CD4-positive, alpha-beta T cell (primary cell): ENCODE measurements at regions not wholly inside any gene's neighbourhood (a gene's known extent, or its start where the extent isn't known, plus 50 kb on each side); places are given as distances from the start of the nearest gene placed in this dataset.
A peak's percentile ranks its signal among the peaks of the same experiment; 100 is the strongest.

Experiments
- ATAC-seq: fragments of 200-7000 bp; cut with Tn5 transposase; one replicate; pipeline ENCODE4 v1.10.0; 2022; ENCODE audit warnings: mild to moderate bottlenecking; ENCODE audit not compliant: poor library complexity
- CTCF ChIA-PET: fragments of 350-600 bp; sonication (Branson Sonifier 250); formaldehyde crosslinking; loops from one replicate; lab custom pipeline; 2021; ENCODE audit warnings: antibody characterized with exemption, inconsistent platforms; lab: Charles Lee
- POLR2A ChIA-PET: fragments of 350-600 bp; sonication (Branson Sonifier 250); formaldehyde crosslinking; loops from one replicate; lab custom pipeline; 2021; ENCODE audit warnings: antibody characterized with exemption, inconsistent platforms; lab: Charles Lee
- DNase-seq, 14 experiments: peaks; one replicate each; pipeline ENCODE4 v3.0.0-alpha.2; 2013 to 2020; ENCODE audit warnings: mixed read lengths in 2 of 14
- H3K27ac ChIP-seq, 2 donors: one replicate each; pipeline versions ENCODE4 v1.5.1 to v1.7.0; 2013; ENCODE audit warnings: low read length in 2 of 2, low read depth in 1 of 2, mild to moderate bottlenecking in 1 of 2
- H3K27me3 ChIP-seq, 2 experiments: 1 replicate in 1 of 2; 2 replicates in 1 of 2; pipeline versions ENCODE4 v1.6.1 to v1.7.0; 2013; ENCODE audit warnings: low read length in 2 of 2, control low read depth in 1 of 2, mild to moderate bottlenecking in 1 of 2, moderate library complexity in 1 of 2; ENCODE audit not compliant: insufficient read depth in 2 of 2, control insufficient read depth in 1 of 2
- H3K36me3 ChIP-seq: one replicate; pipeline ENCODE4 v1.6.1; 2013; ENCODE audit warnings: low read length, control low read depth; ENCODE audit not compliant: insufficient read depth
- H3K4me1 ChIP-seq: one replicate; pipeline ENCODE4 v1.6.1; 2013; ENCODE audit warnings: low read length, control low read depth; ENCODE audit not compliant: insufficient read depth
- H3K4me3 ChIP-seq: one replicate; pipeline ENCODE4 v1.5.1; 2013; ENCODE audit warnings: mild to moderate bottlenecking, low read length, moderate library complexity
- H3K9me3 ChIP-seq, 2 experiments: 1 replicate in 1 of 2; 2 replicates in 1 of 2; pipeline versions ENCODE4 v1.6.1 to v1.7.0; 2013; ENCODE audit warnings: low read length in 2 of 2, mild to moderate bottlenecking in 2 of 2, control low read depth in 1 of 2, moderate library complexity in 1 of 2; ENCODE audit not compliant: control insufficient read depth in 1 of 2, insufficient read depth in 1 of 2
- H3K27ac Mint-ChIP-seq: one replicate; pipeline ENCODE4 v1.8.0; 2020; ENCODE audit warnings: mixed read lengths
- H3K27me3 Mint-ChIP-seq: one replicate; pipeline ENCODE4 v1.8.0; 2021; ENCODE audit warnings: mixed read lengths
- H3K36me3 Mint-ChIP-seq: one replicate; pipeline ENCODE4 v1.8.0; 2021; ENCODE audit warnings: low read depth, mixed read lengths
- H3K4me1 Mint-ChIP-seq: one replicate; pipeline ENCODE4 v1.8.0; 2021; ENCODE audit warnings: low read depth, mixed read lengths
- H3K4me3 Mint-ChIP-seq: one replicate; pipeline ENCODE4 v1.8.0; 2020; ENCODE audit warnings: mild to moderate bottlenecking, mixed read lengths
- H3K9me3 Mint-ChIP-seq: one replicate; pipeline ENCODE4 v1.8.0; 2020; ENCODE audit warnings: mixed read lengths
- intact Hi-C, 2 experiments: fragments of 100-400 bp; cut with DNase I in 1 of 2; cut with micrococcal nuclease in 1 of 2; formaldehyde crosslinking; loops; one replicate each; pipeline versions ENCODE4 v1.15.1 to v1.9.0; 2023 to 2025; cut with DNase I, micrococcal nuclease
- TF ChIP-seq, protein P1 (sequence below): fragments of 200-600 bp; IDR thresholded peaks from one replicate; pipeline ENCODE4 v1.8.0; 2022; ENCODE audit warnings: antibody characterized with exemption, mild to moderate bottlenecking

DNA sequence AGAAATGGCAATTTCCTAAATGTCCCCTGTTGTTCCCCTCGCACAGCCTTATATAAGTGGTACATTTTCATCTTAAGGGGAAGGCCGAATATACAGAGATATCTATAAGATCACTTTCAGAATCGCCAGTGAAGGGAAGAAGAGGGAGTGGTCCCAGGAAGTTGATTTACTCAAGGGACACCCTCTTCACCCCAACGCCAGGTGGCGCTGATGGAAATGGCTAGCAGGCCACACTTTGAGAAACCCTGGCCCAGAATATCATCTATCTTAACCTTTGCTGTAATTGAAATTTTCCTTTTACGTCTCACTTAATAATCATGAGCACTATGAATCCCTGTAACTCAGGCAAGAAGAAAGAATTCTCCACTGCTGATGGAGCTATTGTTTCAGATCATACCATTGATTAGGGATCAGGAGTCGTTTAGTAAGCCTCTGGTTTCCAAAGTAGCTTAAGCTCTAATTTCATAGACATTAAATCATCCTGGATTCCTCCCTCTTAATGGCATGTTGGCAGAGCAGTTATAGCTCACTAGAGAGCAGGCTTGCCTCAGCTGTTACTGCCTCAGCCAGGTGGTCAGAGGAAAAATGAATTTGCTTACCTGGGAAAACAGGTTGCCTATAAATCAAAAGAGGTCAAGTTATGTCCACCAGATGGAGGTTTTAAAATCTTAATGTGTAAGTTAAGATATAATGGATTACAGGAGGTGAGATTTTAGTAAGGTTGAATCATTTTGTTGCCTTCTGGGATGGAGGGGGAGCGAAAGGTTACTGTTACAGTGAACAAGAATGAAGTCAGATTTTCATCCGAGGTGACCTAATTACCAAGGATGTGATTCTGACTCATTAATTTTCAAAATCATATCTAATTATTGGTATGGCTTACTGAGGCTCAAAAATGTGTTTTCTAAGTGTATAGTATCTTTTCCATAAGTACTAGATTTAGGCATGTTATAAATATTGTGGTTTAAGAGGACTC, 941.2 kb upstream of the TENM3 start:
- Histone ChIP-seq H3K4me3 (no peak overlapping the region), H3K9me3 (no peaks in the 10 kb centered on the region), H3K4me1 (no peaks in the 10 kb centered on the region), H3K36me3 (no peaks in the 10 kb centered on the region), H3K27ac (no peak overlapping the region), H3K27me3 (no peaks in the 10 kb centered on the region)
- ChIA-PET POLR2A (no interaction called here), CTCF (no interaction called here)
- no peaks in the 10 kb centered on the region for H3K27me3 Mint-ChIP-seq
- H3K4me3 Mint-ChIP-seq, result no peak overlapping the region
- no peaks in the 10 kb centered on the region for H3K4me1 Mint-ChIP-seq
- no peak overlapping the region for H3K27ac Mint-ChIP-seq
- ATAC-seq (no peak), DNase-seq (peak in 4 of 14 experiments; percentile 0 to 6 (median 4))
- no peaks in the 10 kb centered on the region for H3K36me3 Mint-ChIP-seq
- intact Hi-C loops, result no loop called here
- peaks cover 5% of the 10 kb centered on the region for H3K9me3 Mint-ChIP-seq
- TF ChIP-seq, protein P1, sequence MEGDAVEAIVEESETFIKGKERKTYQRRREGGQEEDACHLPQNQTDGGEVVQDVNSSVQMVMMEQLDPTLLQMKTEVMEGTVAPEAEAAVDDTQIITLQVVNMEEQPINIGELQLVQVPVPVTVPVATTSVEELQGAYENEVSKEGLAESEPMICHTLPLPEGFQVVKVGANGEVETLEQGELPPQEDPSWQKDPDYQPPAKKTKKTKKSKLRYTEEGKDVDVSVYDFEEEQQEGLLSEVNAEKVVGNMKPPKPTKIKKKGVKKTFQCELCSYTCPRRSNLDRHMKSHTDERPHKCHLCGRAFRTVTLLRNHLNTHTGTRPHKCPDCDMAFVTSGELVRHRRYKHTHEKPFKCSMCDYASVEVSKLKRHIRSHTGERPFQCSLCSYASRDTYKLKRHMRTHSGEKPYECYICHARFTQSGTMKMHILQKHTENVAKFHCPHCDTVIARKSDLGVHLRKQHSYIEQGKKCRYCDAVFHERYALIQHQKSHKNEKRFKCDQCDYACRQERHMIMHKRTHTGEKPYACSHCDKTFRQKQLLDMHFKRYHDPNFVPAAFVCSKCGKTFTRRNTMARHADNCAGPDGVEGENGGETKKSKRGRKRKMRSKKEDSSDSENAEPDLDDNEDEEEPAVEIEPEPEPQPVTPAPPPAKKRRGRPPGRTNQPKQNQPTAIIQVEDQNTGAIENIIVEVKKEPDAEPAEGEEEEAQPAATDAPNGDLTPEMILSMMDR, result no peak

DNA sequence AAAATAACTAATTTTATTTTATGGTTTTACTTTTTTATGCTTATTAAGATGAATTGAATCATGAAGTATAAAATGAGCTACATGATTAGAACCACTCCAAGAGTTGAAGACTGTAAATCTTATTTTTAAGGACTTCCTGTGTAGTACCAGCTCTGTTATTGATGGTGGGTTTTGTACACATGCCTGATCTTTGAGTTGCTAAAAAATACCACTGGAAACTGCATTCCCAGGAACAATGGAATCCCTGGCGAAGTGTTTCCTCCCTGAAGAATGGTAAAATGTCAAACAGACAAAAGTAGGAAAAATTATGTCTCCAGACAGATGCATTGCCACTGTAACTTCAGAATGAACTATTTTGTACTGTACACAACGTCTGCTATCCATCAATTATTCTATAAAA, 935.4 kb upstream of the TENM3 start:
- Mint-ChIP-seq H3K4me1 (no peaks in the 10 kb centered on the region), H3K4me3 (no peak overlapping the region), H3K9me3 (no peaks in the 10 kb centered on the region), H3K27ac (no peak overlapping the region), H3K36me3 (no peaks in the 10 kb centered on the region), H3K27me3 (no peaks in the 10 kb centered on the region)
- Histone ChIP-seq H3K4me1 (no peaks in the 10 kb centered on the region), H3K4me3 (no peak overlapping the region), H3K36me3 (no peaks in the 10 kb centered on the region), H3K9me3 (no peaks in the 10 kb centered on the region), H3K27ac (no peak overlapping the region), H3K27me3 (no peaks in the 10 kb centered on the region)
- DNase-seq (no peak), ATAC-seq (no peak)
- intact Hi-C loops, result no loop called here
- CTCF ChIA-PET, result no interaction called here
- POLR2A ChIA-PET, result no interaction called here
- TF ChIP-seq, protein P1, result no peak

DNA sequence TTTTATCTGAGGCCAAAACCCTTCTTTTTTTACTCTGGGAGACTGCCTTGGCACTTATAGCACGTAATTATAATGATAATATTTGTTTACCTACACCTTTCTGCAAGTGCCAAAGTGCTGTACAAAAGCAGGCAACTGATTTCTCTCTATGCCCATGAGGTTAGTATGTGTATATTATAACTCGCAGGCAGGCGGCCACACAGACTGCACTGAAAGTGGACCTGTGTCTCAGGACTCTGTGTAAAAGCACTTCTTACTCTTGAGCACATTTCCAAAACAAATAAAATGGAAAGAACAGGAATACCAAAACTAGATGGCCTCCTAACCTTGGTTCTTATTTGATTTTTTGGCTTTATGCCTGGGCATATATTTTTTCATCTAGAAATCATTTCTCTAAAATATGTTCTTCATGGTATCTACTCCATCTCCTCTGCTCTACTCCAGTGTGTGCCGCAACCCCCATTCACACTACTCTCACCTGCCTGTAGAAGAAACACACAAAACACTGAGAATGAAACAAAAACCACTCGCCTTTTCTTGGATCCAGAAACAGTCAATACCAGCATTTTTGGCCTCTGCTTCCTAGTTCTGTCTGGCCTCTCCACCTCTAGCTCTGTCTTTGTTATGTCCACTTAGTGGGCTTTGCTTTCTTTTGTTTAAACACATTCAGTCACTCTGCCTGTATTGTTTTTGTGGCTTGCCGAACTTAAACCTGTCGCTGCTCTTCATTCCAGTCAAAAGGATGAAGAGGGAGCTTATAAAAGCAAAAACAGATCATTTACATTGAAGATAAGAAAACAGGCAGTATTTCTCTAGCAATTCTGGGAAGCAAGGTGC, 934.5 kb upstream of the TENM3 start:
- H3K27ac Mint-ChIP-seq, result no peak overlapping the region
- intact Hi-C loops, result no loop called here
- no peak overlapping the region for H3K27ac ChIP-seq
- no peaks in the 10 kb centered on the region for H3K27me3 ChIP-seq
- H3K4me3 ChIP-seq, result no peak overlapping the region
- H3K36me3 Mint-ChIP-seq, result no peaks in the 10 kb centered on the region
- H3K9me3 Mint-ChIP-seq, result no peaks in the 10 kb centered on the region
- no peaks in the 10 kb centered on the region for H3K27me3 Mint-ChIP-seq
- TF ChIP-seq, protein P1, result no peak
- H3K36me3 ChIP-seq, result no peaks in the 10 kb centered on the region
- no peak for ATAC-seq
- POLR2A ChIA-PET, result no interaction called here
- no peaks in the 10 kb centered on the region for H3K9me3 ChIP-seq
- DNase-seq, result no peak
- H3K4me1 Mint-ChIP-seq, result no peaks in the 10 kb centered on the region
- CTCF ChIA-PET, result no interaction called here
- no peak overlapping the region for H3K4me3 Mint-ChIP-seq
- H3K4me1 ChIP-seq, result no peaks in the 10 kb centered on the region
